Prostate gland (tissue), 2 donors: ENCODE measurements at regions not wholly inside any gene's neighbourhood (a gene's known extent, or its start where the extent isn't known, plus 50 kb on each side); places are given as distances from the start of the nearest gene placed in this dataset.

ENCODE experiments used
- CTCF ChIP-seq, 4 experiments: fragments of 200-600 bp in 2 of 4; fragments of 450-650 bp in 2 of 4; sonication (generic) in 2 of 4; IDR thresholded peaks; 1 replicate in 3 of 4; 2 replicates in 1 of 4; pipeline ENCODE4 v1.5.1; 2016 to 2019; ENCODE audit warnings: antibody characterized with exemption in 4 of 4, mild to moderate bottlenecking in 2 of 4, moderate library complexity in 2 of 4
- POLR2A ChIP-seq: fragments of 450-650 bp; IDR thresholded peaks from one replicate; pipeline ENCODE4 v1.6.1; 2016; ENCODE audit warnings: antibody characterized with exemption, mild to moderate bottlenecking

GRCh38 chr7:25643770-25644394 is 415.6 kb upstream of the NPVF start:
- TF ChIP-seq CTCF (IDR thresholded peaks at IDR 0.05), result no peak
- TF ChIP-seq POLR2A, result no peak
